ENCODE measurements at regions not wholly inside any gene's neighbourhood (a gene's known extent, or its start where the extent isn't known, plus 50 kb on each side); places are given as distances from the start of the nearest gene placed in this dataset.
"Not testable (repeated sequence)": the region's sequence is repeated elsewhere in the genome, so short reads cannot be mapped to it uniquely, and the experiment has no call there.

GRCh38 chr6:114638341-114638740 lies 295.5 kb upstream of the HS3ST5 start:
- DNase-seq (ENCODE audit: low read depth), result no peak

- DNase-seq (ENCODE audit: low read depth), result no peak
These were observed 291.2 kb upstream of the HS3ST5 start for GRCh38 chr6:114634016-114634415.

- not testable (repeated sequence) for DNase-seq (ENCODE audit: low read depth)
These were observed 283.4 kb upstream of the HS3ST5 start for GRCh38 chr6:114626226-114626625.

- no peak for DNase-seq (ENCODE audit: low read depth)
These were observed 276.9 kb upstream of the HS3ST5 start for GRCh38 chr6:114619621-114620200.

- DNase-seq (ENCODE audit: low read depth), result no peak
These were observed 268.9 kb upstream of the HS3ST5 start for GRCh38 chr6:114611696-114612095.

GRCh38 chr6:114608091-114608490 lies 265.3 kb upstream of the HS3ST5 start:
- no peak for DNase-seq (ENCODE audit: low read depth)

- no peak for DNase-seq (ENCODE audit: low read depth)
These were observed 262.8 kb upstream of the HS3ST5 start for GRCh38 chr6:114605656-114606055.

GRCh38 chr6:114600381-114600780 lies 257.6 kb upstream of the HS3ST5 start:
- DNase-seq (ENCODE audit: low read depth), result no peak

GRCh38 chr6:114595591-114595990 lies 252.8 kb upstream of the HS3ST5 start:
- no peak for DNase-seq (ENCODE audit: low read depth)

GRCh38 chr6:114595186-114595585 lies 252.4 kb upstream of the HS3ST5 start:
- no peak for DNase-seq (ENCODE audit: low read depth)

GRCh38 chr6:114592506-114592905 lies 249.7 kb upstream of the HS3ST5 start:
- no peak for DNase-seq (ENCODE audit: low read depth)

- no peak for DNase-seq (ENCODE audit: low read depth)
These were observed 245.9 kb upstream of the HS3ST5 start for GRCh38 chr6:114588726-114589125.

GRCh38 chr6:114586298-114586697 lies 243.5 kb upstream of the HS3ST5 start:
- DNase-seq (ENCODE audit: low read depth), result no peak

- no peak for DNase-seq (ENCODE audit: low read depth)
These were observed 238.5 kb upstream of the HS3ST5 start for GRCh38 chr6:114581293-114581692.

- DNase-seq (ENCODE audit: low read depth), result no peak
These were observed 238.1 kb upstream of the HS3ST5 start for GRCh38 chr6:114580882-114581281.

GRCh38 chr6:114579486-114579885 lies 236.7 kb upstream of the HS3ST5 start:
- DNase-seq (ENCODE audit: low read depth), result no peak

GRCh38 chr6:114577109-114577508 lies 234.3 kb upstream of the HS3ST5 start:
- no peak for DNase-seq (ENCODE audit: low read depth)

GRCh38 chr6:114576330-114576729 lies 233.5 kb upstream of the HS3ST5 start:
- DNase-seq (ENCODE audit: low read depth), result no peak

GRCh38 chr6:114569669-114570068 lies 226.8 kb upstream of the HS3ST5 start:
- no peak for DNase-seq (ENCODE audit: low read depth)

GRCh38 chr6:114564302-114564933 lies 221.6 kb upstream of the HS3ST5 start:
- DNase-seq (ENCODE audit: low read depth), result no peak

GRCh38 chr6:114559419-114559818 lies 216.6 kb upstream of the HS3ST5 start:
- no peak for DNase-seq (ENCODE audit: low read depth)

GRCh38 chr6:114558153-114558552 lies 215.3 kb upstream of the HS3ST5 start:
- DNase-seq (ENCODE audit: low read depth), result no peak

GRCh38 chr6:114556846-114557488 lies 214.1 kb upstream of the HS3ST5 start:
- DNase-seq (ENCODE audit: low read depth), result no peak

GRCh38 chr6:114550316-114550715 lies 207.5 kb upstream of the HS3ST5 start:
- no peak for DNase-seq (ENCODE audit: low read depth)

Measured in activated T-cell treated with anti-CD3 and anti-CD28 coated beads for 24 hours (primary cell).